KMS-11 (cell line): ENCODE measurements at regions not wholly inside any gene's neighbourhood (a gene's known extent, or its start where the extent isn't known, plus 50 kb on each side); places are given as distances from the start of the nearest gene placed in this dataset.

Experiments
- H2AFZ ChIP-seq: fragments of 200-600 bp; sonication (generic); 2 replicates; pipeline ENCODE4 v1.6.1; 2016; ENCODE audit warnings: antibody characterized with exemption, mixed run types, low read depth
- H3K27ac ChIP-seq: fragments of 200-600 bp; sonication (generic); 2 replicates; pipeline ENCODE4 v1.6.1; 2016; ENCODE audit warnings: mild to moderate bottlenecking, mixed run types
- H3K27me3 ChIP-seq: fragments of 200-600 bp; sonication (generic); 2 replicates; pipeline ENCODE4 v1.6.1; 2017; ENCODE audit warnings: mild to moderate bottlenecking, low read depth, mixed run types, moderate library complexity; ENCODE audit not compliant: insufficient read depth
- H3K36me3 ChIP-seq: fragments of 200-600 bp; sonication (generic); 2 replicates; pipeline ENCODE4 v1.6.1; 2017; ENCODE audit warnings: mild to moderate bottlenecking, mixed run types; ENCODE audit not compliant: insufficient read depth
- H3K4me1 ChIP-seq: fragments of 200-600 bp; sonication (generic); 2 replicates; pipeline ENCODE4 v1.6.1; 2016; ENCODE audit warnings: mild to moderate bottlenecking, low read depth, mixed run types; ENCODE audit not compliant: poor library complexity, severe bottlenecking
- H3K4me2 ChIP-seq: fragments of 200-600 bp; sonication (generic); 2 replicates; pipeline ENCODE4 v1.7.0; 2016; ENCODE audit warnings: mild to moderate bottlenecking, mixed run types
- H3K4me3 ChIP-seq: fragments of 200-600 bp; sonication (generic); IDR thresholded peaks from 2 replicates; pipeline ENCODE4 v1.6.1; 2017; ENCODE audit warnings: low read depth, low read length, mixed read lengths; ENCODE audit not compliant: insufficient read depth
- H3K79me2 ChIP-seq: fragments of 200-600 bp; sonication (generic); 2 replicates; pipeline ENCODE4 v1.6.1; 2016; ENCODE audit warnings: low read depth, mixed run types; ENCODE audit not compliant: insufficient read depth
- H3K9ac ChIP-seq: fragments of 200-600 bp; sonication (generic); 2 replicates; pipeline ENCODE4 v1.6.1; 2016; ENCODE audit warnings: mild to moderate bottlenecking, mixed run types
- H4K20me1 ChIP-seq: fragments of 200-600 bp; sonication (generic); 2 replicates; pipeline ENCODE4 v1.6.1; 2016; ENCODE audit warnings: mild to moderate bottlenecking, mixed run types; ENCODE audit not compliant: insufficient read depth
- TF ChIP-seq, protein P1 (sequence below): fragments of 200-600 bp; sonication (generic); conservative IDR thresholded peaks from 2 replicates; pipeline ENCODE4 v1.6.1; 2017; ENCODE audit warnings: low read depth, mild to moderate bottlenecking, antibody characterized with exemption, low read length, moderate library complexity, mixed read lengths

- Histone ChIP-seq H3K27me3 (no peaks in the 10 kb centered on the region), H3K9ac (no peak overlapping the region), H3K36me3 (no peaks in the 10 kb centered on the region), H3K27ac (no peak overlapping the region), H3K4me1 (no peaks in the 10 kb centered on the region), H4K20me1 (no peaks in the 10 kb centered on the region), H3K4me2 (no peak overlapping the region), H3K79me2 (no peaks in the 10 kb centered on the region), H2AFZ (no peak overlapping the region), H3K4me3 (no peak overlapping the region)
- TF ChIP-seq, protein P1, sequence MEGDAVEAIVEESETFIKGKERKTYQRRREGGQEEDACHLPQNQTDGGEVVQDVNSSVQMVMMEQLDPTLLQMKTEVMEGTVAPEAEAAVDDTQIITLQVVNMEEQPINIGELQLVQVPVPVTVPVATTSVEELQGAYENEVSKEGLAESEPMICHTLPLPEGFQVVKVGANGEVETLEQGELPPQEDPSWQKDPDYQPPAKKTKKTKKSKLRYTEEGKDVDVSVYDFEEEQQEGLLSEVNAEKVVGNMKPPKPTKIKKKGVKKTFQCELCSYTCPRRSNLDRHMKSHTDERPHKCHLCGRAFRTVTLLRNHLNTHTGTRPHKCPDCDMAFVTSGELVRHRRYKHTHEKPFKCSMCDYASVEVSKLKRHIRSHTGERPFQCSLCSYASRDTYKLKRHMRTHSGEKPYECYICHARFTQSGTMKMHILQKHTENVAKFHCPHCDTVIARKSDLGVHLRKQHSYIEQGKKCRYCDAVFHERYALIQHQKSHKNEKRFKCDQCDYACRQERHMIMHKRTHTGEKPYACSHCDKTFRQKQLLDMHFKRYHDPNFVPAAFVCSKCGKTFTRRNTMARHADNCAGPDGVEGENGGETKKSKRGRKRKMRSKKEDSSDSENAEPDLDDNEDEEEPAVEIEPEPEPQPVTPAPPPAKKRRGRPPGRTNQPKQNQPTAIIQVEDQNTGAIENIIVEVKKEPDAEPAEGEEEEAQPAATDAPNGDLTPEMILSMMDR = no peak
Observed at GRCh38 chr4:19508442-19508841, 743.3 kb upstream of the SLIT2 start.

DNA sequence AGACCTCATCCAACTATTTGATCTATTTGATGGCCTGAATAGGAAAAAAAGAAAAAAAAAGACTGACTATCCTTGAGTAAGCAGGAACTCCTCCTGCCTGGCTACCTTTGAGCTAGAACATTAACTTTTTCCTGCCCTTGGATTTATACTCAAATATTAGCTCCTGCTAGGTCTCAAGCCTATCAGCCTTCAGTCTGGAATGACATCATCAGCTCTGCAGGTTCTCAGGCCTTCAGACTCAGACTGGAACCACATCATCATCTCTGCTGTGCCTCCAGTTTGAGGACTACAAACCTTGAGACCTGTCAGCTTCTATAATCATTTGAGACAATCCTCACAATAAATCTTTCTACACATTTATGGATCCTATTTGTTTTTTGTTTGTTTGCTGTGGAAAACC, 754.0 kb upstream of the SLIT2 start:
- H3K27me3 ChIP-seq = no peaks in the 10 kb centered on the region
- H3K79me2 ChIP-seq = no peaks in the 10 kb centered on the region
- no peak overlapping the region for H2AFZ ChIP-seq
- H3K27ac ChIP-seq = no peak overlapping the region
- no peaks in the 10 kb centered on the region for H3K36me3 ChIP-seq
- no peak overlapping the region for H3K4me2 ChIP-seq
- H3K4me3 ChIP-seq = no peak overlapping the region
- H4K20me1 ChIP-seq = no peaks in the 10 kb centered on the region
- TF ChIP-seq, protein P1 = no peak
- H3K9ac ChIP-seq = no peak overlapping the region
- no peaks in the 10 kb centered on the region for H3K4me1 ChIP-seq

GRCh38 chr4:19496756-19497155, 754.9 kb upstream of the SLIT2 start:
- H3K4me2 ChIP-seq = no peak overlapping the region
- H2AFZ ChIP-seq = no peak overlapping the region
- no peak overlapping the region for H3K9ac ChIP-seq
- no peaks in the 10 kb centered on the region for H3K79me2 ChIP-seq
- H3K36me3 ChIP-seq = no peaks in the 10 kb centered on the region
- H3K4me1 ChIP-seq = no peaks in the 10 kb centered on the region
- H4K20me1 ChIP-seq = no peaks in the 10 kb centered on the region
- no peak overlapping the region for H3K4me3 ChIP-seq
- no peaks in the 10 kb centered on the region for H3K27me3 ChIP-seq
- TF ChIP-seq, protein P1 = no peak
- H3K27ac ChIP-seq = no peak overlapping the region

GRCh38 chr4:19494961-19495360, 756.7 kb upstream of the SLIT2 start:
- Histone ChIP-seq H3K27me3 (no peaks in the 10 kb centered on the region), H3K4me3 (no peak overlapping the region), H4K20me1 (no peaks in the 10 kb centered on the region), H3K27ac (no peak overlapping the region), H3K9ac (no peak overlapping the region), H2AFZ (no peak overlapping the region), H3K79me2 (no peaks in the 10 kb centered on the region), H3K36me3 (no peaks in the 10 kb centered on the region), H3K4me1 (no peaks in the 10 kb centered on the region), H3K4me2 (no peak overlapping the region)
- TF ChIP-seq, protein P1 = no peak
